ENCODE measurements at regions not wholly inside any gene's neighbourhood (a gene's known extent, or its start where the extent isn't known, plus 50 kb on each side); places are given as distances from the start of the nearest gene placed in this dataset.

- Histone ChIP-seq H3K4me3 (no peak overlapping the region), H3K9me3 (no peaks in the 10 kb centered on the region), H3K27ac (no peak overlapping the region), H3K4me1 (no peaks in the 10 kb centered on the region), H3K36me3 (no peaks in the 10 kb centered on the region), H3K27me3 (no peaks in the 10 kb centered on the region)
- TF ChIP-seq, protein P1, sequence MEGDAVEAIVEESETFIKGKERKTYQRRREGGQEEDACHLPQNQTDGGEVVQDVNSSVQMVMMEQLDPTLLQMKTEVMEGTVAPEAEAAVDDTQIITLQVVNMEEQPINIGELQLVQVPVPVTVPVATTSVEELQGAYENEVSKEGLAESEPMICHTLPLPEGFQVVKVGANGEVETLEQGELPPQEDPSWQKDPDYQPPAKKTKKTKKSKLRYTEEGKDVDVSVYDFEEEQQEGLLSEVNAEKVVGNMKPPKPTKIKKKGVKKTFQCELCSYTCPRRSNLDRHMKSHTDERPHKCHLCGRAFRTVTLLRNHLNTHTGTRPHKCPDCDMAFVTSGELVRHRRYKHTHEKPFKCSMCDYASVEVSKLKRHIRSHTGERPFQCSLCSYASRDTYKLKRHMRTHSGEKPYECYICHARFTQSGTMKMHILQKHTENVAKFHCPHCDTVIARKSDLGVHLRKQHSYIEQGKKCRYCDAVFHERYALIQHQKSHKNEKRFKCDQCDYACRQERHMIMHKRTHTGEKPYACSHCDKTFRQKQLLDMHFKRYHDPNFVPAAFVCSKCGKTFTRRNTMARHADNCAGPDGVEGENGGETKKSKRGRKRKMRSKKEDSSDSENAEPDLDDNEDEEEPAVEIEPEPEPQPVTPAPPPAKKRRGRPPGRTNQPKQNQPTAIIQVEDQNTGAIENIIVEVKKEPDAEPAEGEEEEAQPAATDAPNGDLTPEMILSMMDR (IDR thresholded peaks at IDR 0.05): no peak
- no peak for TF ChIP-seq POLR2A (IDR thresholded peaks at IDR 0.05)
- DNase-seq: no peak
Measured at GRCh38 chrX:16416588-16416987, 233.4 kb upstream of the S100G start.

DNA sequence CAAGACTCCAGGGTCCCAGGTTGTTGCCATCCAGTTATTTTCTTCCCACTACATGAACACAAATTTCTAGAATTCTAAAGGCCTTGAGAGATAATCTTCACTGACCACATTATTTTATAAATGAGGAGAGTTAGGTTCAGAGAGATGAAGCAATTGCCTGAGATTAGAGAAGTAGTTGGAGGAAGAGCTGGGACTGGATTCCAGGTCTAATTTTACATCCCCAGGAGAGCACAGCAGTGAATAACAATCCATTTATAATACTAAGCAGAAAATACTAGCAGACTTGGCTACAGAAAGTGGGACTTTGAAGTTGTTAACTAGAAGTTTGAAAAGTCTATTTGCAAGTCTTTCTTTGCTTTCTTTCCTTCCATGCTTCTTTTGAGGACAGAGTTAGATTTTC, 231.3 kb upstream of the S100G start:
- H3K9me3 ChIP-seq: no peaks in the 10 kb centered on the region
- H3K27ac ChIP-seq: no peak overlapping the region
- H3K4me1 ChIP-seq: no peaks in the 10 kb centered on the region
- H3K4me3 ChIP-seq: no peak overlapping the region
- TF ChIP-seq, protein P1 (IDR thresholded peaks at IDR 0.05): no peak
- DNase-seq: no peak
- H3K27me3 ChIP-seq: no peaks in the 10 kb centered on the region
- H3K36me3 ChIP-seq: no peaks in the 10 kb centered on the region

GRCh38 chrX:16427668-16428067, 222.3 kb upstream of the S100G start:
- Histone ChIP-seq H3K9me3 (no peaks in the 10 kb centered on the region), H3K36me3 (no peaks in the 10 kb centered on the region), H3K4me1 (no peaks in the 10 kb centered on the region), H3K27me3 (no peaks in the 10 kb centered on the region), H3K27ac (no peak overlapping the region), H3K4me3 (no peak overlapping the region)
- no peak for DNase-seq
- no peak for TF ChIP-seq POLR2A (IDR thresholded peaks at IDR 0.05)
- TF ChIP-seq, protein P1 (IDR thresholded peaks at IDR 0.05): no peak

- TF ChIP-seq, protein P1 (IDR thresholded peaks at IDR 0.05): no peak
- TF ChIP-seq POLR2A (IDR thresholded peaks at IDR 0.05): no peak
- Histone ChIP-seq H3K27ac (no peak overlapping the region), H3K9me3 (no peaks in the 10 kb centered on the region), H3K27me3 (no peaks in the 10 kb centered on the region), H3K36me3 (no peaks in the 10 kb centered on the region), H3K4me3 (no peak overlapping the region), H3K4me1 (no peaks in the 10 kb centered on the region)
- no peak for DNase-seq
Measured at GRCh38 chrX:16429406-16429805, 220.6 kb upstream of the S100G start.

- TF ChIP-seq, protein P1 (IDR thresholded peaks at IDR 0.05): no peak
- no peak for TF ChIP-seq POLR2A (IDR thresholded peaks at IDR 0.05)
- no peak for DNase-seq
- H3K27me3 ChIP-seq: no peaks in the 10 kb centered on the region
- H3K4me3 ChIP-seq: no peak overlapping the region
- H3K27ac ChIP-seq: no peak overlapping the region
- no peaks in the 10 kb centered on the region for H3K36me3 ChIP-seq
- H3K4me1 ChIP-seq: no peaks in the 10 kb centered on the region
- no peaks in the 10 kb centered on the region for H3K9me3 ChIP-seq
Measured at GRCh38 chrX:16431266-16431665, 218.7 kb upstream of the S100G start.

- DNase-seq: no peak
- H3K27me3 ChIP-seq: no peaks in the 10 kb centered on the region
- H3K4me1 ChIP-seq: no peaks in the 10 kb centered on the region
- H3K9me3 ChIP-seq: no peaks in the 10 kb centered on the region
- TF ChIP-seq, protein P1 (IDR thresholded peaks at IDR 0.05): no peak
- no peak for TF ChIP-seq POLR2A (IDR thresholded peaks at IDR 0.05)
- H3K36me3 ChIP-seq: no peaks in the 10 kb centered on the region
- H3K27ac ChIP-seq: no peak overlapping the region
- H3K4me3 ChIP-seq: no peak overlapping the region
Measured at GRCh38 chrX:16433021-16433420, 216.9 kb upstream of the S100G start.

All from Peyer's patch (tissue), 4 donors.